HCT116 (cell line): ENCODE measurements at regions not wholly inside any gene's neighbourhood (a gene's known extent, or its start where the extent isn't known, plus 50 kb on each side); places are given as distances from the start of the nearest gene placed in this dataset.

Experiments used
- ATAC-seq: fragments of 200-7000 bp; cut with Tn5 transposase; 2 replicates; pipeline ENCODE4 v1.9.1; 2020; ENCODE audit warnings: mild to moderate bottlenecking, moderate library complexity
- BruUV-seq: library from RNA; stranded (reverse); fragments of 400-500 nt; replicated peaks from 2 replicates; lab custom pipeline; 2021; lab: Mats Ljungman, UMichigan
- CTCF ChIA-PET: fragments of 300-600 bp; sonication (Branson Sonifier 250); formaldehyde crosslinking; loops from one replicate; lab custom pipeline; 2021; ENCODE audit warnings: antibody characterized with exemption; lab: Charles Lee
- POLR2A ChIA-PET: fragments of 300-600, 350-600 bp; sonication (Branson Sonifier 250); formaldehyde crosslinking; loops from one replicate; lab custom pipeline; 2021; ENCODE audit warnings: antibody characterized with exemption; lab: Charles Lee
- RAD21 ChIA-PET, 2 experiments: fragments of 300-600 bp; sonication (Branson Sonifier 250); formaldehyde crosslinking; loops; one replicate each; lab custom pipeline; 2023; ENCODE audit warnings: low total read pairs in 2 of 2; ENCODE audit not compliant: uncharacterized antibody in 2 of 2, unreplicated experiment in 2 of 2, low non-redundant PET in 1 of 2; lab: Charles Lee
- DNase-seq: peaks from one replicate; pipeline ENCODE4 v3.0.0-alpha.2; 2010; ENCODE audit warnings: low read depth, low spot score
- H2AFZ ChIP-seq: fragments of 200-600 bp; shearing (Covaris generic), sonication (generic); 2 replicates; pipeline ENCODE4 v1.6.1; 2017; ENCODE audit warnings: low read depth, mixed run types, mixed read lengths, antibody characterized with exemption, low read length; ENCODE audit not compliant: poor library complexity, severe bottlenecking
- H3K27ac ChIP-seq: 2 replicates; pipeline ENCODE4 v1.5.1; 2012; ENCODE audit warnings: low read depth, low read length
- H3K27me3 ChIP-seq: fragments of 200-600 bp; sonication (generic); 2 replicates; pipeline ENCODE4 v1.6.1; 2016; ENCODE audit warnings: mixed run types, low read length, mixed read lengths; ENCODE audit not compliant: insufficient read depth
- H3K36me3 ChIP-seq, 2 experiments: fragments of 200-500 bp in 1 of 2; fragments of 200-600 bp in 1 of 2; sonication (Bioruptor generic) in 1 of 2; sonication (generic) in 1 of 2; 2 replicates each; pipeline versions ENCODE4 v1.5.1 to v1.6.1; 2014 to 2016; ENCODE audit warnings: low read length in 2 of 2, inconsistent platforms in 1 of 2, mixed read lengths in 1 of 2, mixed run types in 1 of 2; ENCODE audit not compliant: insufficient read depth in 2 of 2, control insufficient read depth in 1 of 2
- H3K4me1 ChIP-seq, 2 experiments: fragments of 200-600 bp in 1 of 2; sonication (generic) in 1 of 2; 2 replicates each; pipeline versions ENCODE4 v1.5.1 to v1.6.1; 2012 to 2017; ENCODE audit warnings: low read length in 2 of 2, inconsistent platforms in 1 of 2, mild to moderate bottlenecking in 1 of 2, mixed read lengths in 1 of 2, mixed run types in 1 of 2, moderate library complexity in 1 of 2; ENCODE audit not compliant: insufficient read depth in 2 of 2, control insufficient read depth in 1 of 2
- H3K4me2 ChIP-seq: fragments of 200-600 bp; sonication (generic); 2 replicates; pipeline ENCODE4 v1.6.1; 2017; ENCODE audit warnings: mixed run types, low read length, mixed read lengths
- H3K4me3 ChIP-seq, 2 experiments: fragments of 200-600 bp in 1 of 2; sonication (generic) in 1 of 2; replicated peaks in 1 of 2; 2 replicates each; pipeline ENCODE4 v1.5.1; 2011 to 2016; ENCODE audit warnings: low read length in 2 of 2, control low read depth in 1 of 2, low read depth in 1 of 2, mild to moderate bottlenecking in 1 of 2, mixed read lengths in 1 of 2, mixed run types in 1 of 2
- H3K79me2 ChIP-seq: fragments of 200-600 bp; sonication (generic); 2 replicates; pipeline ENCODE4 v1.6.1; 2017; ENCODE audit warnings: mild to moderate bottlenecking, mixed run types, low read length, moderate library complexity, mixed read lengths; ENCODE audit not compliant: insufficient read depth
- H3K9ac ChIP-seq: fragments of 200-600 bp; sonication (generic); 2 replicates; pipeline ENCODE4 v1.6.1; 2016; ENCODE audit warnings: low read length, mixed read lengths
- H3K9me2 ChIP-seq: fragments of 200-600 bp; sonication (generic), shearing (Covaris generic); 2 replicates; pipeline ENCODE4 v1.6.1; 2017; ENCODE audit warnings: mixed run types, mild to moderate bottlenecking, moderate library complexity; ENCODE audit not compliant: insufficient read depth
- H3K9me3 ChIP-seq, 2 experiments: fragments of 200-500 bp in 1 of 2; fragments of 200-600 bp in 1 of 2; sonication (Bioruptor generic) in 1 of 2; sonication (generic) in 1 of 2; 2 replicates each; pipeline ENCODE4 v1.6.1; 2014 to 2017; ENCODE audit warnings: low read length in 2 of 2, mixed read lengths in 2 of 2, inconsistent platforms in 1 of 2, low read depth in 1 of 2, mild to moderate bottlenecking in 1 of 2, mixed run types in 1 of 2, moderate library complexity in 1 of 2; ENCODE audit not compliant: control insufficient read depth in 1 of 2, insufficient read depth in 1 of 2
- H4K20me1 ChIP-seq: fragments of 200-600 bp; sonication (generic), shearing (Covaris generic); 2 replicates; pipeline ENCODE4 v1.6.1; 2017; ENCODE audit warnings: mixed run types, mild to moderate bottlenecking, moderate library complexity; ENCODE audit not compliant: insufficient read depth
- CBX3 ChIP-seq: IDR thresholded peaks from 2 replicates; pipeline ENCODE4 v1.6.1; 2012; ENCODE audit warnings: low read depth
- EGR1 ChIP-seq: IDR thresholded peaks from 2 replicates; pipeline ENCODE4 v1.6.1; 2012; ENCODE audit warnings: low read depth
- EZH2phosphoT487 ChIP-seq: fragments of 200-600 bp; IDR thresholded peaks from 2 replicates; pipeline ENCODE4 v1.6.1; 2018; ENCODE audit warnings: antibody characterized with exemption, borderline replicate concordance
- FOSL1 ChIP-seq: IDR thresholded peaks from 2 replicates; pipeline ENCODE4 v1.6.1; 2012; ENCODE audit warnings: low read depth
- POLR2A ChIP-seq: IDR thresholded peaks from 2 replicates; pipeline ENCODE4 v1.7.0; 2011; ENCODE audit warnings: borderline replicate concordance; ENCODE audit not compliant: insufficient read depth, insufficient read length; ENCODE audit errors: extremely low read depth
- POLR2AphosphoS5 ChIP-seq: IDR thresholded peaks from 2 replicates; pipeline ENCODE4 v1.6.1; 2011; ENCODE audit warnings: mild to moderate bottlenecking, low read depth, low read length, moderate library complexity
- RAD21 ChIP-seq: IDR thresholded peaks from 2 replicates; pipeline ENCODE4 v1.6.1; 2012; ENCODE audit warnings: low read depth, mild to moderate bottlenecking
- SIN3A ChIP-seq: IDR thresholded peaks from 2 replicates; pipeline ENCODE4 v1.6.1; 2012; ENCODE audit warnings: low read depth
- SP1 ChIP-seq: IDR thresholded peaks from 2 replicates; pipeline ENCODE4 v1.6.1; 2012; ENCODE audit warnings: low read depth
- TCF7L2 ChIP-seq: IDR thresholded peaks from 2 replicates; pipeline ENCODE4 v1.7.0; 2011; ENCODE audit warnings: borderline replicate concordance, inconsistent platforms; ENCODE audit not compliant: insufficient read depth, insufficient read length; ENCODE audit errors: extremely low read depth
- ZFX ChIP-seq: fragments of 450-650 bp; IDR thresholded peaks from 2 replicates; pipeline ENCODE4 v1.6.1; 2017
- ZNF274 ChIP-seq: fragments of 200-500 bp; sonication (Bioruptor generic); IDR thresholded peaks from 2 replicates; pipeline ENCODE4 v1.6.1; 2014; ENCODE audit warnings: mild to moderate bottlenecking, low read depth, low read length, inconsistent platforms
- intact Hi-C: fragments of 100-400 bp; cut with micrococcal nuclease; formaldehyde crosslinking; loops from 2 replicates; pipeline ENCODE4 v1.10.0; 2022
- TF ChIP-seq, protein P1 (sequence below): IDR thresholded peaks from 2 replicates; pipeline ENCODE4 v1.6.1; 2012
- TF ChIP-seq, protein P2 (sequence below): IDR thresholded peaks from 2 replicates; pipeline ENCODE4 v1.6.1; 2011; ENCODE audit warnings: mild to moderate bottlenecking, low read length, moderate library complexity; ENCODE audit not compliant: insufficient replicate concordance; ENCODE audit errors: extremely low read depth
- TF ChIP-seq, protein P3 (sequence below): IDR thresholded peaks from 2 replicates; pipeline ENCODE4 v1.6.1; 2012; ENCODE audit warnings: low read depth

DNA sequence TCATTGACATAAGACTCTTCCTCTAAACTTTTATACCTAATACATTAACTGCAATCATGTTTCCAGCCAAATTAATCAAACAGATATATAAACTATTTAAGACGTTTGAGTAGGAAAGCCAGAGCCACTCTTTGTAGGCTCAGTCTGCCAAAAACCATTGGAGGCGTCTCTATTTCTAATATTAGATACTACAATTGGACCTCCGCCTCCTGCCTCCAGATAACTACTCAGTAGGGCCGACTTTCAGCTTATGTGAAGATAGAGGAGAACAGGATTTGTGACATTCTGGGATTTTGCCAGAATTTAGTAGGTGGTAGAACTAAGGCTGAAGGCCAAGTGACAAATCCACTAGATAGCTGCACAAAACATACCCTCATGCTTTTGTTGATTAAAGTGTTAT is 463.0 kb downstream of the CETN3 start:
- no peaks in the 10 kb centered on the region for H3K9me3 ChIP-seq
- ChIA-PET RAD21 (no interaction called here), CTCF (no interaction called here), POLR2A (no interaction called here)
- BruUV-seq, result no TSS peak
- DNase-seq, result no peak
- intact Hi-C loops, result no loop called here
- no peaks in the 10 kb centered on the region for H3K36me3 ChIP-seq
- no peaks in the 10 kb centered on the region for H3K79me2 ChIP-seq
- H3K4me2 ChIP-seq, result no peak overlapping the region
- TF ChIP-seq FOSL1, result no peak
- no peak for TF ChIP-seq POLR2AphosphoS5
- no peak for TF ChIP-seq TCF7L2
- H2AFZ ChIP-seq, result no peak overlapping the region
- no peak overlapping the region for H3K27ac ChIP-seq
- ATAC-seq, result no peak
- no peak overlapping the region for H3K4me3 ChIP-seq
- no peaks in the 10 kb centered on the region for H3K27me3 ChIP-seq
- H4K20me1 ChIP-seq, result no peaks in the 10 kb centered on the region
- no peaks in the 10 kb centered on the region for H3K9me2 ChIP-seq
- H3K4me1 ChIP-seq, result no peaks in the 10 kb centered on the region
- no peak overlapping the region for H3K9ac ChIP-seq

DNA sequence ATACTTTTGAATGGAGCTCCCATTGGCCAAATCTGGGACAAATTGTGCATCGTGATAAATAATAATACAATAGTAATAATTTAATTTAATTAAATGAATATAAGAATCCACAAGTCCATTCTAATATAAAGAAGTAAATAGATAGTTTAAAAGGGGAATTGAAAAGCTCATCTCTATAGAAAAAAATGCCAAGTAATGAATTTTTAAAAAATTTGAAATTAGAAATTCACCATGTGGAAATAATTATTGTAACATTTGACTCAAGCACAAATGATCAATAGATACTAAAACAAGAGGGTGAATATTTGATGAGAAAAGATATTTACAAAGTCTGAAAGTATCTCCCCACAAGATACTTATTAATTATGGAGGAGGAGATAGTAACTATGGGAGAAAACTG is 467.4 kb downstream of the CETN3 start:
- no peaks in the 10 kb centered on the region for H3K36me3 ChIP-seq
- H4K20me1 ChIP-seq, result no peaks in the 10 kb centered on the region
- ChIA-PET CTCF (no interaction called here), RAD21 (no interaction called here), POLR2A (no interaction called here)
- H3K9me3 ChIP-seq, result no peaks in the 10 kb centered on the region
- no peak overlapping the region for H3K9ac ChIP-seq
- no peak overlapping the region for H3K4me3 ChIP-seq
- no peaks in the 10 kb centered on the region for H3K9me2 ChIP-seq
- H3K4me1 ChIP-seq, result no peaks in the 10 kb centered on the region
- ATAC-seq, result no peak
- intact Hi-C loops, result no loop called here
- no peaks in the 10 kb centered on the region for H3K27me3 ChIP-seq
- H3K79me2 ChIP-seq, result no peaks in the 10 kb centered on the region
- H3K27ac ChIP-seq, result no peak overlapping the region
- no TSS peak for BruUV-seq
- H2AFZ ChIP-seq, result no peak overlapping the region
- H3K4me2 ChIP-seq, result no peak overlapping the region
- DNase-seq, result no peak
- TF ChIP-seq EZH2phosphoT487 (no peak), CBX3 (no peak), POLR2A (no peak), ZNF274 (no peak), RAD21 (no peak), SIN3A (no peak), FOSL1 (no peak), ZFX (no peak), EGR1 (no peak), SP1 (no peak), TCF7L2 (no peak)
- TF ChIP-seq, protein P1, sequence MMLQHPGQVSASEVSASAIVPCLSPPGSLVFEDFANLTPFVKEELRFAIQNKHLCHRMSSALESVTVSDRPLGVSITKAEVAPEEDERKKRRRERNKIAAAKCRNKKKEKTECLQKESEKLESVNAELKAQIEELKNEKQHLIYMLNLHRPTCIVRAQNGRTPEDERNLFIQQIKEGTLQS, result no peak
- TF ChIP-seq, protein P2, sequence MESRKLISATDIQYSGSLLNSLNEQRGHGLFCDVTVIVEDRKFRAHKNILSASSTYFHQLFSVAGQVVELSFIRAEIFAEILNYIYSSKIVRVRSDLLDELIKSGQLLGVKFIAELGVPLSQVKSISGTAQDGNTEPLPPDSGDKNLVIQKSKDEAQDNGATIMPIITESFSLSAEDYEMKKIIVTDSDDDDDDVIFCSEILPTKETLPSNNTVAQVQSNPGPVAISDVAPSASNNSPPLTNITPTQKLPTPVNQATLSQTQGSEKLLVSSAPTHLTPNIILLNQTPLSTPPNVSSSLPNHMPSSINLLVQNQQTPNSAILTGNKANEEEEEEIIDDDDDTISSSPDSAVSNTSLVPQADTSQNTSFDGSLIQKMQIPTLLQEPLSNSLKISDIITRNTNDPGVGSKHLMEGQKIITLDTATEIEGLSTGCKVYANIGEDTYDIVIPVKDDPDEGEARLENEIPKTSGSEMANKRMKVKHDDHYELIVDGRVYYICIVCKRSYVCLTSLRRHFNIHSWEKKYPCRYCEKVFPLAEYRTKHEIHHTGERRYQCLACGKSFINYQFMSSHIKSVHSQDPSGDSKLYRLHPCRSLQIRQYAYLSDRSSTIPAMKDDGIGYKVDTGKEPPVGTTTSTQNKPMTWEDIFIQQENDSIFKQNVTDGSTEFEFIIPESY, result no peak
- TF ChIP-seq, protein P3, sequence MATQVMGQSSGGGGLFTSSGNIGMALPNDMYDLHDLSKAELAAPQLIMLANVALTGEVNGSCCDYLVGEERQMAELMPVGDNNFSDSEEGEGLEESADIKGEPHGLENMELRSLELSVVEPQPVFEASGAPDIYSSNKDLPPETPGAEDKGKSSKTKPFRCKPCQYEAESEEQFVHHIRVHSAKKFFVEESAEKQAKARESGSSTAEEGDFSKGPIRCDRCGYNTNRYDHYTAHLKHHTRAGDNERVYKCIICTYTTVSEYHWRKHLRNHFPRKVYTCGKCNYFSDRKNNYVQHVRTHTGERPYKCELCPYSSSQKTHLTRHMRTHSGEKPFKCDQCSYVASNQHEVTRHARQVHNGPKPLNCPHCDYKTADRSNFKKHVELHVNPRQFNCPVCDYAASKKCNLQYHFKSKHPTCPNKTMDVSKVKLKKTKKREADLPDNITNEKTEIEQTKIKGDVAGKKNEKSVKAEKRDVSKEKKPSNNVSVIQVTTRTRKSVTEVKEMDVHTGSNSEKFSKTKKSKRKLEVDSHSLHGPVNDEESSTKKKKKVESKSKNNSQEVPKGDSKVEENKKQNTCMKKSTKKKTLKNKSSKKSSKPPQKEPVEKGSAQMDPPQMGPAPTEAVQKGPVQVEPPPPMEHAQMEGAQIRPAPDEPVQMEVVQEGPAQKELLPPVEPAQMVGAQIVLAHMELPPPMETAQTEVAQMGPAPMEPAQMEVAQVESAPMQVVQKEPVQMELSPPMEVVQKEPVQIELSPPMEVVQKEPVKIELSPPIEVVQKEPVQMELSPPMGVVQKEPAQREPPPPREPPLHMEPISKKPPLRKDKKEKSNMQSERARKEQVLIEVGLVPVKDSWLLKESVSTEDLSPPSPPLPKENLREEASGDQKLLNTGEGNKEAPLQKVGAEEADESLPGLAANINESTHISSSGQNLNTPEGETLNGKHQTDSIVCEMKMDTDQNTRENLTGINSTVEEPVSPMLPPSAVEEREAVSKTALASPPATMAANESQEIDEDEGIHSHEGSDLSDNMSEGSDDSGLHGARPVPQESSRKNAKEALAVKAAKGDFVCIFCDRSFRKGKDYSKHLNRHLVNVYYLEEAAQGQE, result no peak
